ENCODE measurements at regions not wholly inside any gene's neighbourhood (a gene's known extent, or its start where the extent isn't known, plus 50 kb on each side); places are given as distances from the start of the nearest gene placed in this dataset.

- peak in 1 of 2 experiments; percentile 19 for DNase-seq
Measured at GRCh38 chr1:55990007-55990406, 589.4 kb downstream of the PLPP3 start.

DNA sequence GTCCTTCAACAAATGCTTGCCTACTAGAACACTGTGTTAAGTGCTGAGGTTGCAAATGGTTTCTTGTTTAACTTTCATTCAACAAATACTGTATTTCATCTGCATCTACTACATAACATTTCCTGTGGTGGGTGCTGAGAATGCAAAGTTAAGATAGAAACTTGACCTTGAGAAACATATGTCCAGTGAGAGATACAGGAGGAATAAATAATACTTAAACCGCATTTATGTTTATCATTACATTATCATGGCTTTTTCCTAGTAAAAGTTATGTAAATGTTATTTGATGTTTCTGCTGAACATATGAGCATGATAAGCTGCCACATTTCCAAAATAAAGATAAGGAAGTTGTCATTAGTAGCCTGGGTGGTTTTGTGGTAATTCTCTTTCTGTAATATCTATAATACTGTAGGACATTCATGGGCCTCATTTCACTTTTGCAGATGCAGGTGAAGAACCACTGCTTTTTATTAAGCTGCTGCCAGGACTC, 590.4 kb downstream of the PLPP3 start:
- TF ChIP-seq GATA1 (IDR thresholded peaks at IDR 0.05; ENCODE audit: low read depth, low read length): no peak
- no peak for TF ChIP-seq POLR2A (IDR thresholded peaks at IDR 0.05; ENCODE audit: low read length)
- DNase-seq: peak; percentile 2 to 3

More at GRCh38 chr1:55990007-55990406, 589.4 kb downstream of the PLPP3 start:
- TF ChIP-seq POLR2A (IDR thresholded peaks at IDR 0.05; ENCODE audit: low read length) (no peak), GATA1 (IDR thresholded peaks at IDR 0.05; ENCODE audit: low read depth, low read length) (no peak)

DNA sequence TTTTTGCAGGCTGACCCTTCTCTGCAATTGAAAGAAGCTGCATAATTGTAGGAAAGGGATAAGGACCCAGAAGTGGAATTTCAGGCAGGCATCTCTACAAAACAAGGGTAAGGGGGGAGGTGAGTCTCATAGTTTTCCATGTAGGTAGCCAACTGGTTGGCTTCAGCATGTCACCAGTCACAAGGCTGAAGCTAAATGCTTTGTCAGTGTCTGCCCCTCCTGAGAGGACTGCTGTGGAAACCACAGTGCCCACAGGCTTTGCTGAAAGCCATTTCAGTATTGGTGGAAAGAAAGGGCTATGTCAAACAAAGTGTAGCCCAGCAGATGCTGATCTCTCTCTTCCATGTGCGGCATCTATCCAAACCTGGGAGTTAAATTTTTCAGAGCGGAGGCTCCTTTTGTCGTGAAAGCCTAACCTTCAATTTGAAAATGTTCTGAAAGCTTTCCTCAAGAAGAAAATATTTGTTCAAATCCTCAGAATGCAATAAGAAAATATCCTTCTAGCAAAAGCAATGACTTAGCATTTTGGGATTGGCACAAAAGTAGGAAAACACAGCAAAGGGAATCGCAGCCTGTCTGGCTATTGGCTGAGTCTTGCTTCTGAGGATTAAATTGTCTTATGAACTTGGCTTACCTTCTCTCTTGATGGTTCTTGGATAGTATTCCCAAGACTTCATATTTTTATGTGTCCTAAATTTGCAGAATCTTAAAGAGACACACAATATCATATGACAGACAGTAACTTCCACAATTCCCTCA, 591.7 kb downstream of the PLPP3 start:
- no peak for TF ChIP-seq GATA1 (IDR thresholded peaks at IDR 0.05; ENCODE audit: low read depth, low read length)
- TF ChIP-seq POLR2A (IDR thresholded peaks at IDR 0.05; ENCODE audit: low read length): no peak
- DNase-seq: no peak

DNA sequence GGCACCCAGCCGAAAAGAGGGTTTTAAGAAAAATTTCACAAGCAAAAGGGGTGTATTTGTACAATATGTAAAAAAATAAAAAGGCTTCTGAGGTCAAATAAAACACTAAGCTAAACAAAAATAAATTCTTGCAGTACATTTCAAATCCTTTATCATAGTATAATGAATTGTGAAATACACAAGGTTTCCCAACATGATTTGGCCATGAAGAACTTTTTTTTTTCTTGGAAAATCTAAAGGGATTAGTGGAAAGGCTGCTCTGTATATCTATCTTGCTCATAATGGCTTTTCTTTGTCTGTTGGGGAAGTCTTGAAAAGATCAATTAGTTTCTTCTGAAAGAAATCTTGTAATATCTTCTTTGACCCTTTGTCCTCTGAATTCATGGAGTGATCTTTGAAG, 593.4 kb downstream of the PLPP3 start:
- DNase-seq: no peak
- TF ChIP-seq GATA1 (IDR thresholded peaks at IDR 0.05; ENCODE audit: low read depth, low read length) (no peak), POLR2A (IDR thresholded peaks at IDR 0.05; ENCODE audit: low read length) (no peak)

- no peak for TF ChIP-seq POLR2A (IDR thresholded peaks at IDR 0.05; ENCODE audit: low read length)
- TF ChIP-seq GATA1 (IDR thresholded peaks at IDR 0.05; ENCODE audit: low read depth, low read length): no peak
- no peak for DNase-seq
Measured at GRCh38 chr1:55981010-55981650, 598.2 kb downstream of the PLPP3 start.

DNA sequence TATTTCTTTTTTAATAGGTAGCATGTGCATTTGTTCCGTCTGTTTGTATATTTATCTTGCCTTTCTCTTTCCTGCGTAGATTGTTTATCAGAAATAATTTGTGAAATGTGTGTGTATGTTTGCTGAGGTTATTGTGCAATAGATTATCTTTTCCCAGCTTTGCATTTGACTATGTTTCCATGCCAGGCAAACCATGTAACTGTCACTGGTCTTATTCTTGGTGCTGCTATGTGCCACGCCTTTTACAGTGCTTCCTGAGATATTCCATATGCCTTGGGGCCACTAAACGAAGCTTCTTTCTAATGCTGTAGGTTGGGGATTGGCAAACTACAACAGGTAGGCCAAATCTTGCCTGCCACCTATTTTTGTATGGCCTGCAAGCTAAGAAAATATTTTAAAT, 598.8 kb downstream of the PLPP3 start:
- DNase-seq: no peak
- TF ChIP-seq GATA1 (IDR thresholded peaks at IDR 0.05; ENCODE audit: low read depth, low read length) (no peak), POLR2A (IDR thresholded peaks at IDR 0.05; ENCODE audit: low read length) (no peak)

DNA sequence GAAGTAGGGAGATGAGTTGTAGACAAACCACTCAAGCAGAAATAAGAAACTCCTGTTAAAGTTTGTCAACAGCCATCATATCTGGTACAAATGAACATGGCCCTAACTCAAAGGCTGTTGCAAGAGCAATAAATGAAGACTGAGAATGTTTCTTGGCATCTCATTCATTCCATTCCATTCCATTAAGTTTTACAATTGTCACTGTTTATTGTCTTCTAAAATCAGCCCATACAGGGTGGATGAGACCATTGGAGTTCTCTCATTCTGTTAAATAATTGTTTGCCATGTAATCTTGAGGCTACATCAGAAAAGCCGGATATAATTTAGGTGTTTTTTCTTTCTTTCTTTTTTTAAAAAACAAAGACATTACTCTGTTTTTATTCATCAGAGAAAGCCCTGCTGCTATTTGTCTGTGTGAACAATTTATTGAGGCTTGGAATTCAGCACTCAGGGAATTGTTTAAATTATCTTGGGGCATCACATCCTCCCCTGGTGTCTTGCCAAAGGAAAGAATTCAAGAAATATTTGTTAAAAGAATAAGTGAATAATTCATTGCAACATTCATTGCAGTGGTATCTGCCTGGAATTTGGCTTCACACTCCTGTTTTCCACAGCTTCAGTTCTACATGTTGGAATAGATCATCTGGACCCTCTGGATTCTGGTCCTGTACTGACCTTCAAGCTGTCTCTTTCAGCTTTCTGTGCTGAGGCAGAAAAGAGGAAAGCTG, 604.5 kb downstream of the PLPP3 start:
- TF ChIP-seq POLR2A (IDR thresholded peaks at IDR 0.05; ENCODE audit: low read length) (no peak), GATA1 (IDR thresholded peaks at IDR 0.05; ENCODE audit: low read depth, low read length) (no peak)
- no peak for DNase-seq

DNA sequence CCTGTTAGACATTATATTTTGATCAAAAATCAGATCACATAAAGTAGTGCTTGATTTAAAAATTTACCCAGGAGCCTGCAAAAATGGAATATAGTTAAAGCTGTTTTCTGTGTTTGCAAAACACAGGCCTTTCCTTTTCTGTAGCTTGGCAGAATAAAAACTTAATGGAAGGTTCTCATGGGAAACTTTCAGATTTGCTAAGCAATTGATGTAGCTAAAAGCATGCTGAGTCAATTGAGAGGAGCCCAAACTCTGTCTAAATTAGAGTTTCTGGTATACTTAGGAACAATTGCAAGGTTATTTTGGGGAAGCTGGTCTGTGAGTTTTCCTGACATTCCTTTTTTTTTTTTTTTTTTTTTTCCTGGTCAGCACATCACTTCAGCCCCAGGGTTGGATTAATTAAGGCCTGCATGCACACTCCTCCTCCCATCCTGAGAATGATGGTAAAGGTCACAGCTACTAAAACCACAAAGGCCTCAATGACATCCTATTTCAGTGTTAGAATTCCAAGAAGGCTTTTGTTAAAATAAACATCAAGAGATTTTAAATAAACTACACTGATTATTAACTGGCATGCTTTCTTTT, 608.7 kb downstream of the PLPP3 start:
- DNase-seq: no peak
- TF ChIP-seq GATA1 (IDR thresholded peaks at IDR 0.05; ENCODE audit: low read depth, low read length): no peak
- no peak for TF ChIP-seq POLR2A (IDR thresholded peaks at IDR 0.05; ENCODE audit: low read length)

DNA sequence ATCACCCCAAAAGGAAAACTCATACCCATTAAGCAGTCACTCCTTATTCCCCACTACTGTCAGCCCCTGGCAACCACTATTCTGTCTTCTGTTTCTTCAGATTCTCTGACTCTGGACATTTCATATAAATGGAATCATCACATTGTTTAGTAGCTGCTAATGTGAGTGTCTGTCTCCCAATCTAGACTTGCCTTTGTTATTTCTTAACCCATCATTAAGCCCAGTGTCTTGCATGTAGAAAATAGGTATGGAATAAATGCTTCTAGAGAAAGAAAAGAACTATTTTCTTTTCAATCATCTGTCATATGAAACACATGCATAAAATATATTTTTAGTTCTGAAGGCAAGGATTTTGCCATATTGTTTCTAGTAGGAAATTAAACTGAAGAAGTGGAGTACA, 610.0 kb downstream of the PLPP3 start:
- TF ChIP-seq POLR2A (IDR thresholded peaks at IDR 0.05; ENCODE audit: low read length): no peak
- TF ChIP-seq GATA1 (IDR thresholded peaks at IDR 0.05; ENCODE audit: low read depth, low read length): no peak
- no peak for DNase-seq

GRCh38 chr1:55968661-55969060, 610.7 kb downstream of the PLPP3 start:
- TF ChIP-seq POLR2A (IDR thresholded peaks at IDR 0.05; ENCODE audit: low read length) (no peak), GATA1 (IDR thresholded peaks at IDR 0.05; ENCODE audit: low read depth, low read length) (no peak)
- no peak for DNase-seq

DNA sequence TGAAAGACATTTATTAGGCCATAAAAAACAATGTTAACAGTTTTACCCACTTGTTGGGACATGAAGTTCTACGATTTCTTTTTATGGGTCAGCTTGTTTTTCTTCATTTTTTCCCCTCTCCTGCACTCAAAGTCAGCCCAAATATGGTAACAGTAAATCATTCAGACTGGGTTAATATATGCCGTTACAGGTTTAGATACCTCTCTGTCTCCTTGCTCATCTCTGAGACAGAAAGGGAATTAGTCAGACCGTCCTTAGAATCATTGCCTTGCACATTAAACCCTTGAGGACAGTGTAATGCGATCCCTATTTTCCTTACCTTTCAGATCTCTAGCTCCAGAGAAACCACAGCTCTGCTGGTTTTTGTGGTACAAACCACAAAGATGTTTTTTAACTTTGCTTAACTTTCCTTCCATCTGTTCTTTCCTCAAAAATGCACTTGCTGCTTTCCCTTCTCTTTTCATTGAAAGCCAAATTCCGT, 613.3 kb downstream of the PLPP3 start:
- TF ChIP-seq POLR2A (IDR thresholded peaks at IDR 0.05; ENCODE audit: low read length) (no peak), GATA1 (IDR thresholded peaks at IDR 0.05; ENCODE audit: low read depth, low read length) (no peak)
- no peak for DNase-seq

GRCh38 chr1:55962472-55962871, 616.9 kb downstream of the PLPP3 start:
- DNase-seq: no peak
- TF ChIP-seq POLR2A (IDR thresholded peaks at IDR 0.05; ENCODE audit: low read length) (no peak), GATA1 (IDR thresholded peaks at IDR 0.05; ENCODE audit: low read depth, low read length) (no peak)

- DNase-seq: no peak
- TF ChIP-seq POLR2A (IDR thresholded peaks at IDR 0.05; ENCODE audit: low read length): no peak
- TF ChIP-seq GATA1 (IDR thresholded peaks at IDR 0.05; ENCODE audit: low read depth, low read length): no peak
Measured at GRCh38 chr1:55959136-55959548, 620.2 kb downstream of the PLPP3 start.

- TF ChIP-seq POLR2A (IDR thresholded peaks at IDR 0.05; ENCODE audit: low read length) (no peak), GATA1 (IDR thresholded peaks at IDR 0.05; ENCODE audit: low read depth, low read length) (no peak)
Measured at GRCh38 chr1:55958498-55958897, 620.9 kb downstream of the PLPP3 start.

More at GRCh38 chr1:55958498-55958897, 620.9 kb downstream of the PLPP3 start:
- DNase-seq: no peak

Data from erythroblast (primary cell).